ENCODE measurements at regions not wholly inside any gene's neighbourhood (a gene's known extent, or its start where the extent isn't known, plus 50 kb on each side); places are given as distances from the start of the nearest gene placed in this dataset.

- no peak for DNase-seq (ENCODE audit: insufficient read length, low spot score)
- TF ChIP-seq, protein P1, sequence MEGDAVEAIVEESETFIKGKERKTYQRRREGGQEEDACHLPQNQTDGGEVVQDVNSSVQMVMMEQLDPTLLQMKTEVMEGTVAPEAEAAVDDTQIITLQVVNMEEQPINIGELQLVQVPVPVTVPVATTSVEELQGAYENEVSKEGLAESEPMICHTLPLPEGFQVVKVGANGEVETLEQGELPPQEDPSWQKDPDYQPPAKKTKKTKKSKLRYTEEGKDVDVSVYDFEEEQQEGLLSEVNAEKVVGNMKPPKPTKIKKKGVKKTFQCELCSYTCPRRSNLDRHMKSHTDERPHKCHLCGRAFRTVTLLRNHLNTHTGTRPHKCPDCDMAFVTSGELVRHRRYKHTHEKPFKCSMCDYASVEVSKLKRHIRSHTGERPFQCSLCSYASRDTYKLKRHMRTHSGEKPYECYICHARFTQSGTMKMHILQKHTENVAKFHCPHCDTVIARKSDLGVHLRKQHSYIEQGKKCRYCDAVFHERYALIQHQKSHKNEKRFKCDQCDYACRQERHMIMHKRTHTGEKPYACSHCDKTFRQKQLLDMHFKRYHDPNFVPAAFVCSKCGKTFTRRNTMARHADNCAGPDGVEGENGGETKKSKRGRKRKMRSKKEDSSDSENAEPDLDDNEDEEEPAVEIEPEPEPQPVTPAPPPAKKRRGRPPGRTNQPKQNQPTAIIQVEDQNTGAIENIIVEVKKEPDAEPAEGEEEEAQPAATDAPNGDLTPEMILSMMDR (IDR thresholded peaks at IDR 0.05; ENCODE audit: insufficient read depth, missing control alignments) = no peak
- FAIRE-seq = no peak
Measured at GRCh38 chr11:81515566-81515965, 1218.1 kb downstream of the FAM181B start.

DNA sequence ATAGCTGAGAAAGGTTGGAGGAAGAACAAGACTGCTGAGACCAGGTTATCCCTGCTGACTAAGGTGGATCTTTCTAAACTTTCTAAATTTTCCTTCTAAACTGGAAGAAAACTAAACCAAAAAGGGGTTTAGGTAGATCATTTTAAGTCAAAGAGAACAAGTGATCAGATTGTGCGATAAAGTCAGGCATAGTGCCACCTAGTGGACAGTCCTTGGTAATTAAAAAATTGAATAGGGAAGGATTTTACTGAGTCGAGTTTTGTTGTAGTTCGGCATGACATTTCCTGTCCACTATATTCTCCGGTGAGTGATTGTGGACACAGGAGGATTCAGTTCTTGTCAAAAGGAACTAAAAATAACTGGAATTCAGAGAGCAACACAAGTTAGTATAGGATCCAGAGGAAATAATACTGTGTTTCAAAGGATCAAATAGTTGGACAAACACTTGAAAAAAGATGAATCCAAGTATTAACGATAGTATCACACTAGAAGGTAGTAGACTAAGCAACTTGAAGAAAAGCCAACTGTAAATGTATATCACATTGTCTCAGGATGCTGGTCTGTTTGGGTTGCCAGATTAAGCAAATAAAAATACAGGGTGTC is 1236.4 kb downstream of the FAM181B start:
- DNase-seq (ENCODE audit: insufficient read length, low spot score) (no peak), FAIRE-seq (peak; percentile 88)
- TF ChIP-seq, protein P1 (IDR thresholded peaks at IDR 0.05; ENCODE audit: insufficient read depth, missing control alignments) = peak; percentile 69

- DNase-seq (ENCODE audit: insufficient read length, low spot score) = no peak
- TF ChIP-seq, protein P1 (IDR thresholded peaks at IDR 0.05; ENCODE audit: insufficient read depth, missing control alignments) = no peak
- FAIRE-seq = no peak
Measured at GRCh38 chr11:81496601-81497000, 1237.1 kb downstream of the FAM181B start.

DNA sequence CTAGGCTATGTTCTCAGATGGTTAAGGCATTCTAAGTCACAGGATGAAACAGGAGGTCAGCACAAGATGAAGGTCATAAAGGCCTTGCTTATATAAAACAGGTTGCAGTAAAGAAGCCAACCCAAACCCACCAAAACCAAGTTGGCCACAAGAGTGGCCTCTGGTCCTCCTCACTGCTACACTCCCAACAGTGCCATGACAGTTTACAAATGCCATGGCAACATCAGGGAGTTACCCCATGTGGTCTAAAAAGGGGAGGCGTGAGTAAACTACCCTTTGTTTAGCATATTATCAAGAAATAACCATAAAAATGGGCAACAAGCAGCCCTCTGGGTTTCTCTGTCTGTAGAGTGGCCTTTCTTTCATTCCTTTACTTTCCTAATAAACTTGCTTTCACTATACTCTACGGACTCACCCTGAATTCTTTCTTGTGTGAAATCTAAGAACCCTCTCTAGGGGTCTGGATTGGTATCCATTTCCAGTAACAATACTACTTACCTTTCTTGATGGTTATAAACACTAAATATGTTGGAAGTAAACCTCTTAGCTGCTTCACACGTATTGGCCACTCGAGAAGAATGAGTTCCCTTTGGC is 1237.9 kb downstream of the FAM181B start:
- DNase-seq (ENCODE audit: insufficient read length, low spot score) (no peak), FAIRE-seq (no peak)
- TF ChIP-seq, protein P1 (IDR thresholded peaks at IDR 0.05; ENCODE audit: insufficient read depth, missing control alignments) = no peak

GRCh38 chr11:81494431-81494830 is 1239.2 kb downstream of the FAM181B start:
- DNase-seq (ENCODE audit: insufficient read length, low spot score) (no peak), FAIRE-seq (no peak)
- TF ChIP-seq, protein P1 (IDR thresholded peaks at IDR 0.05; ENCODE audit: insufficient read depth, missing control alignments) = no peak

DNA sequence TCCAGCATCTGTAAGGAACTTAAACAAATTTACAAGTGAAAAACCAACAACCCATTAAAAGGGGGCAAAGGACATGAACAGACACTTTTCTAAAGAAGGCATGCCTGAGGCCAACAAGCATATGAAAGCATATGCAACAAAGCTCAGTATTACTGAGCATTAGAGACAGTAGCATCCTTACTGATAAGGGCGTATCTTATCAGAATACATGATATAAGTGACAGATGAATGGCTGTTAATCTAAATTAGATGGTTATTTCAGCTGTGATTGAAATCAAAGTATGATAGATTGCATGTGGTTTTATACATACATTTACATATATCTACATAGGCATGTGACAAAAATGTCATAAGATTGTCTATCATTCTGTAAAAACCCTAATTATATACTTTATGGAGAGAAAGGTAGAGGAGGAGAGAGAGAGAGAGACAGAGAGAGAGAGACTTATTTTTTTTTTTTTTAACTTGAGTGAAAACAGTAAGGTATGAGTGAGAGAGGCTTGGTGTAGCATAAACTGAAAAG is 1240.7 kb downstream of the FAM181B start:
- no peak for DNase-seq (ENCODE audit: insufficient read length, low spot score)
- TF ChIP-seq, protein P1 (IDR thresholded peaks at IDR 0.05; ENCODE audit: insufficient read depth, missing control alignments) = no peak
- FAIRE-seq = no peak

- DNase-seq (ENCODE audit: insufficient read length, low spot score) = no peak
- no peak for FAIRE-seq
- TF ChIP-seq, protein P1 (IDR thresholded peaks at IDR 0.05; ENCODE audit: insufficient read depth, missing control alignments) = no peak
Measured at GRCh38 chr11:81487109-81487508, 1246.6 kb downstream of the FAM181B start.
